GM21528 (cell line): ENCODE measurements at regions not wholly inside any gene's neighbourhood (a gene's known extent, or its start where the extent isn't known, plus 50 kb on each side); places are given as distances from the start of the nearest gene placed in this dataset.
"Not testable (repeated sequence)": the region's sequence is repeated elsewhere in the genome, so short reads cannot be mapped to it uniquely, and the experiment has no call there.

Source experiments
- ATAC-seq: cut with Tn5 transposase; IDR thresholded peaks from one replicate; pipeline ENCODE4 v1.9.1; 2021; ENCODE audit warnings: mild to moderate bottlenecking, moderate library complexity; ENCODE audit not compliant: unreplicated experiment, low FRiP score

DNA sequence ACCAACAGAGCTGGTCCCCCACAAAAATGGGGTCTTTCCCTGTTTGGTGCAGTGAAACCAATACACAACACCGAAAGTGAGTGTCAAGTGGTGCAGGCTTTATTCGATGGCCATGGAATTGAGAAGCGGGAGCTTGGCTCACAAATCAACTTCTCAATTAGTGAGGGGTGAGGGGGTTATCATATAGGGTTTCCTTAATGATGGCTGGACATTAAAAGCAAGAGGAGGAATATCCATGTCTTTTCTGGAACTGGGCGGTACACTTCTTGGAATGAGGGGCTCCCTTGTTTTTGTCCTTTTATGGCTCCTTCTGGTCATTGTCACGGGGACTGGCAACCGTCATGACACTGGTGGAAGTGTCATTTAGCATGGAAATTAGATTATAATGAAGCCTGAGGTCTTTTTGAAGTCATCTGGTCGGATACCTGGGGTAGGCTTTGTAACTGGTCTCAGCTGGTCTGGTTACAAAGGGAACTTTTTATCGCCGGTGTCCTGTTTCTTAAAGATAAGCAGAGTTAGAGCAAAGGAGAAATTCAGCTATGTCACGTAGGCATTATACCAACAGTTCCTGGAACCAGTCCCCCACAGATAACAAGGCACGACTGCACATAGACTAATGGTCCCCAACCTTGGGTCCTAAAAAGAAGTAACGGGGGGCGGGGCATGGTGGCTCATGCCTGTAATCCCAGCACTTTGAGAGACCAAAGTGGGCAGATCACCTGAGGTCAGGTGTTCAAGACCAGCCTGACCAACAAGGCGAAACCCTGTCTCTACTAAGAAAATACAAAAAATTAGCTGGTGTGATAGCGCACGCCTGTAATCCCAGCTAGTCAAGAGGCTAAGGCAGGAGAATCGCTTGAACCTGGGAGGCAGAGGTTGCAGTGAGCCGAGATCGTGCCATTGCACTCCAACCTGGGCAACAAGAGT is 93.5 kb upstream of the NDUFV2 start:
- ATAC-seq = no peak

DNA sequence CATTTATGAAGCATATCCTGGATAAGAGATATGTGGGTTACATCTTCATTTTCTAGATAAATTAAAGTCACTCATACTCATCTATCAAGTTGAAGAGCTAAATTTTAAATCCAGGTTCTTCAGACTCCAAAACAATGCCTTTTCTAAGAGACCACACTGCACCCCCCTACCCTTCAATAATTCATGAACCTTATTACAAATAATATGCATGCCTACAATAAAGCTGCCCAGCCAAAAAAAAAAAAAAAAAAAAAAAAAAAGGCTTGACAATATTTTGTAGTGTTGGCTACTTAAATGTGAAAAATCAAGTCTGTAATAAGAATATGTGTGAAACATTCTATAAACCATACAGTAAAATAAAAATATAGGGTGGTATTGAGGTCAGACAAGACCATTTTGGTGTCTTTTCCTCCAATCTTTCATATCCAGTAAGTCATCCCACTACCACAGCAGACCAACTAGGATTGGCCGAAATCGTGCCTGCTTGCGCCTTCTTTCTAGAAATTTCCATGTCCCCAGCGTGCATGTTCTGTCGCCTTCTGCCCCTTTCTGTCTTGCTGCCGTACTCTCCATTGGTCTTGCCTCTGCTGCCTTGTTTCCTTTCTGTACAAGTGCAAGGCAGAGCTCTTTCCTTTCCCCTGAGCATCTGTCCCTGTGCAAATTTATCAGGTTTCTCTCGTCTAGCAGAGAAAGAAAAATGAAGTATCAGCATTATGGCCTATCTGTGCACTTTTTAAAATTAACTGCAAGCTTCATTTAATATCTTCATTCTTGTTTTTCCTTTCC is 92.6 kb upstream of the NDUFV2 start:
- ATAC-seq = no peak

DNA sequence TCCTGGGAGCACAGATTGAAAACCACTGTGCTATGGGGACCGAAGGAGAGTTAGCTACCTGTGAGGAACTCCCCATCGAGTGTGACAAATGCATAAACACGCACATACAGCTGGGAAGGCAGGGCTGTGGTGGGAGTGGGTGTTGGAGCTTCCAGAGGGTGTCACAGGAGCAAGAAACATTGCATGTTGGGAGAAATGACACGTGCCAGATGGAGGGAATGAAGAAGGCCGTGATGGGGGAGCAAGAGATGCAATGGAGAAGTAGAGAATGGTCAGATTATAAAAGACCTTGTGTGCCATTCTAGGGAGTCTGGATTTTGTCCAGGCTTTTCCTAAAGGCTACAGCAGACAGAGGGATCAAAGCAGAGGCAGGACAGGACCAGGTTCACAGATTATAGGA is 91.1 kb upstream of the NDUFV2 start:
- no peak for ATAC-seq

DNA sequence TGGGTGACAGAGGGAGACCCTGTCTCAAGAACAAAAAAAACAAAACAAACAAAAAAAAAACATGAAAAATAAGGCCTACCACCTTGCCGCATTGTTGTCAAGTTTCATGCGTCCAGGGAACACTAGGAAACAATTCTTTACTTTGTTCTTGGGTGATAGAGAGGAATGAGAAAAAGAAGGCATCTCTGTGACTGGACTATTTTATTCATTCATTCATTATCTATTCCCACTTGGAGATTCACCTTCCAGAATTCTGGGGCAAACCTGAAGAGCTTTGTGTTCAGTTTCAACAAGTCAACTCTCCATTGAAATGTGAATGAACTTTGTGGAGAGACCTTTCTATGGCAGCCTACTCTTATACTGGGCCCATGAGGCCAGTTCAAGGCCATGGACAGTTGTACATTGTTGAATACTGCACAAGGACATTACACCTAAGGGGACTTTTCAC is 88.5 kb upstream of the NDUFV2 start:
- ATAC-seq = no peak

DNA sequence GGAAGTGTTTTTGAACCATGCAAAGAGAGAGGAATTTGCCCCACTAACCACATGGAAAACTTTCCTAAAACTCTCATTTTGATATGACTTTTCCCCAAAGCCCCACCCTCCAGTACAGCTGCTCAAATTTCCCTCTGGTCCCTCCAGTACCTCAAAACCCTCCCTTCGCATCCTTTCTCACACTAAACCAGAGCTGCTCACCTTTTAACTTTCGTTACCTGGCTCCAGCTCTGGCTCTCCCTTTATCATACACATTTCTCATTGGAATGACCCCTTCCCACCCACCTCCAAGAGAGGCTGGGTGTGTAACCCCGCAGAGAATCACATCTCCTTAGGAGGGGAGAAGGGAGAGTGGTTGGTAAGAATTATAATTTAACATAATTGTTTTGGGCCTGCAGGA is 86.8 kb upstream of the NDUFV2 start:
- ATAC-seq = no peak

DNA sequence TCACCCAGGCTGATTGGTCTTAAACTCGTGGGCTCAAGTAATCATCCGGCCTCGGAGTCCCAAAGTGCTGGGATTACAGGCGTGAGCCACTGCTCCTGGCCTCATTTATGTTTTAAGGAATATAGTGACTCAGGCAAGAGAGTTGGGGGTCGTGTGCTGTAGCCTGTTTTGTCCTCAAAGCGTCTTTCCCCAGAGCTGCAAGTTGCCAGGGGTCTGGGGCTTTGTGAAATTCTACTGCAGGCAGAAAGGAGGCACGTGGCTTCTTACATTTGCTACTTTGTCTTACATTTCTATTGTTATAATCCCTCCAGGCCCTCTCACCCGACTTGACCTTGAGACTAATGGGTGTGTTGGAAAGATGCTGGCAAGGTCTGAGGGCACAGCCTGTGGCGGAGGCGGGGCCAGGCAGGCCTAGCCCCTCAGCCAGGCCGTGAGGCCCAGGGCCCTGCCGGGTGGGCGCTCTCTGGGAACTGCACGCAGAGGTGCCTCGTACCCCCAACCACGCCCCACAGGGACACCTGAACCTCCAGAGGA is 85.8 kb upstream of the NDUFV2 start:
- ATAC-seq = peak; percentile 42

DNA sequence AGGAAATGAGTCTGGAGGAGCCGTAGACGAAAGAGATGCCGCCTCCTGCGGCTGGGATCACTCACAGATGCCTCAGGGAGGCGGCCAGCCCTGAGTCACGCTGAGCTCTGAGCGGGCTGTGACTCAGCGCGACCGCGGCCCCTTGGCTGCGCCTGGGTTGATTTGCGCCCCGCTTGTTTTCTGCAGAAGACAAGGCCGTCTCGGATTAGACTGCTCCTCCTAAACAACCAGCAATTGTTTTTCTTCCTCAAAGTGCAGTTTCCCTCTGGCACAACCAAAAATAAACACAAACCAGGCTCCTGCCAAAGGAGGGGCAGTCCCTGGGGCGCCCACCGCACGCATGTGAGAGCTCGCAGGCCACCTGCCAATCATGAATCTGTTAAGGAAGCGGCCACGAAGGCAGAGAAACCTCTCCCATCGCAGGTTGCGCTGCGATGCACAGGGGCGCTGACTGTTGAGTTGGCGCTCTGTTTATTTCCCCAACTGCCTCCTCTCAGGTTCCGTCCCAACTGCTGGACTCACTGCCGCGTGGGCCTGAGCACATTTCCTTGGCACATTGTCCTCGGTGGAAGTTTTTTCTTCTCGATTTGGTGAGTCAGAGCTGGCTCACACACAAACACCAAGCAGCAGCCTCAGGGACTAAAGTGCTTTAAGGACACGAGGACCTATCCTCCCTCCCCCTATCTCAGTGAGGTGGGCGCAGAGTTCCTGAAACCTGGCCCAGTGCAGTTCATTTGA is 85.2 kb upstream of the NDUFV2 start:
- peak; percentile 74 for ATAC-seq

DNA sequence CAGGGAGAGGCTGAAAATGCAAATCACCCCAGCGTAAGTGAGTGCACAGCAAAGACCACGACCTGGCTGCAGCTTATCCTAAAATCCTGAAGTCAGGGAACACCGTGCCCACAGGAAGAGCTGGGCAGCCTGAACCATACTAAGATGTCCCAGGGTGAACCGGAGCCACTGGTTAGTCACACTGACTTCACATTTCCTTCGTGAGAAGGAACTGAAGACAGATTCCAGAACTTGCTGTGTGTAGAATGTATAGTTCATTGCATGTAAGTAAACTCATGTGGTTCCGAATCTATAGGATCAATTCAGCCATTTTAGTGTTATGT is 84.6 kb upstream of the NDUFV2 start:
- no peak for ATAC-seq

DNA sequence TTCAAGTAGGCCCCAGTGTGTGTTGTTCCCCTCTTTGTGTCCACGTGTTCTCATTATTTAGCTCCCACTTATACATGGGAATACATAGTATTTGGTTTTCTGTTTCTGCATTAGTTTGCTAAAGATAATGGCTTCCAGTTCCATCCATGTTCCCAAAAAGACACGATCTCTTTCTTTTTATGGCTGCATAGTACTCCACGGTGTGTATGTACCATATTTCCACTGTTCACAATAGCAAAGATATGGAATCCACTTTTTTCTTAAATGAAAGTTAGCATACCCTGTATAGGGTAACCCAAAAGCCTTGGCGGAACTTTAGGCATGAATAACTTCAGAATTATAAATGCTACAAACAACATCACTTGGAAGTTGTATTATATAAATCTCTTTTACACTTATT is 83.4 kb upstream of the NDUFV2 start:
- no peak for ATAC-seq

DNA sequence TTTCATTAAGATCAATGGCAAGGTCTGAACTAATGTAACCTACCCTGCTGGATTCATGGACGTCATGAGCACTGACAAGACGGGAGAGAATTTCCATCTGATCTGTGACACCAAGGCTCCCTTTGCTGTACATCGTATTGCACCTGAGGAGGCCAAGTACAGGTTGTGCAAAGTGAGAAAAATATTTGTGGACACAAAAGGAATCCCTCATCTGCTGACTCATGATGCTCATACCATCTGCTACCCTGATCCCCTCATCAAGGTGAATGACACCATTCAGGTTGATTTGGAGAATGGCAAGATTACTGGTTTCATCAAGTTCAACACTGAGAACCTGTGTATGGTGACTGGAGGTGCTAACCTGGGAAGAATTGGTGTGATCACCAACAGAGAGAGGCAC is 82.3 kb upstream of the NDUFV2 start:
- ATAC-seq = no peak

DNA sequence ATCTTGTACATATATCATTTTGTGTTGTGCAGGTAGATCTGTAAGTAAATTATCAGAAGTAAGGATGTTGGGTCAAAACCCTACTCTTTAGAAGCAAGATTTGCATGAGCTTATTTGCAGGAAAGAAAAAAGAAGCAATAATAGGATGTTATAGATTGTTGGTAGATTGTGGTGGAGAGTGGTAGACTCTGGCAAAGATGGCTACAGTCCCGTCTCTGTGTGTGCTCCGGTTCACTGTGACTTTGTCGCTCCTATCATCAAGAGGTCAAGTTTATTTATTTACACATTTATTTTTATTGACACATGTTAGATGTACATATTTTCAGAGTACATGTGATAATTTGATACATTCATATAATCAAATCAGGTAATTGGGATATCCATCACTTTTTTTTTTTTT is 81.0 kb upstream of the NDUFV2 start:
- ATAC-seq = no peak

DNA sequence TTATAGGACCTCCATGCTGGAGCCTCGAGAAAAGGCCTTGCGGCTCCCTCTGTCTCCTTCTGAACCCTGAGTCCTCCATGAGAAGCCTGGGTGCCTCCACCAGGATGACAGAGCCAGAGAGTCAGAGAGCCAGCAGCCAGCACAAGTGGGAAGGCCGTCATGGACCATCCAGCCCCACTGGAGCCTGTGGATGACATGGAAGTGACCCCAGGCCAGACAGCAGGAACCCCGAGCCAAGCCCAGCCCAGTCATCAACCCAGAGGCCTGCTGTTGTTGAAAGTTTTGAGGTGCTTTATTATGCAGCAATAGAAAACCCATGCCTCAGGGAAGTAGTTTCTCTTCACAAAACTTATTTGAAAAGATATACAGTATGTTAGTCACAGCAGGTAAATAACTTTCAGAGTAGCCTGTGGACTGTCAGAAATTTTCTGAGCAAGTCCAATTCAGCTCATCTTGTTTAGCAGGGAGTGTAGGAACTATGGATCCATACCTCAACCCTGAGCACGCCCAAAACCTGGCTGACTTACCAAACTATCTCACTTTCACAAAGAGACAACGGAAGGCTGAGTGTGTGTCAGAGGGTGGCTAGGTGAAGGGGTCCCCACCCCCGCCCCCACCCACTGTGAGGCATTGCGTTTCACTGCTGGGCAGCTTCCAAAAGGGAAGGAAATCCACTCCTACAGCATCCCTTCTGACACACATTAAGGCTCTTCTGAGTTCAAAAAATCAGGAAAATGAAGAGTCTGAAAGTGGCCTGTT is 79.9 kb upstream of the NDUFV2 start:
- no peak for ATAC-seq

DNA sequence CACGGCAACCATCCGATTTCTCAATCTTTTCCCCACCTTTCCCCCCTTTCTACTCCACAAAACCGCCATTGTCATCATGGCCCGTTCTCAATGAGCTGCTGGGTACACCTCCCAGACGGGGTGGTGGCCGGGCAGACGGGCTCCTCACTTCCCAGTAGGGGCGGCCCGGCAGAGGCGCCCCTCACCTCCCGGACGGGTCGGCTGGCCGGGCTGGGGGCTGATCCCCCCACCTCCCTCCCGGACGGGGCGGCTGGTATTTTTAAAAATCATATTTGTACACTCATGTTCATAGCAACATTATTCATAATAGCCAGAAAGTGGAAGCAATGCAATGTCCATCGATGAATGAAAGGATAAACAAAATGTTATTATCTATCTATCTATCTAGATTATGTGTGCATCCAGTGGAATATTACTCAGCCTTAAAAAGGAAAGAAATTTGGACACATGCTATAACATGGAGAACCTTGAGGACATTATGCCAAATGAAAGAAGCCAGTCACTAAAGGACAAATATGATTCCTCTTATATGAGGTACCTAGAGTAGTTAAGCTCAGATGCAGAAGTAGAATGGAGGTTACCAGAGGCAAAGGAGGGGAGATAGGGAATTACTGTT is 78.4 kb upstream of the NDUFV2 start:
- not testable (repeated sequence) for ATAC-seq

DNA sequence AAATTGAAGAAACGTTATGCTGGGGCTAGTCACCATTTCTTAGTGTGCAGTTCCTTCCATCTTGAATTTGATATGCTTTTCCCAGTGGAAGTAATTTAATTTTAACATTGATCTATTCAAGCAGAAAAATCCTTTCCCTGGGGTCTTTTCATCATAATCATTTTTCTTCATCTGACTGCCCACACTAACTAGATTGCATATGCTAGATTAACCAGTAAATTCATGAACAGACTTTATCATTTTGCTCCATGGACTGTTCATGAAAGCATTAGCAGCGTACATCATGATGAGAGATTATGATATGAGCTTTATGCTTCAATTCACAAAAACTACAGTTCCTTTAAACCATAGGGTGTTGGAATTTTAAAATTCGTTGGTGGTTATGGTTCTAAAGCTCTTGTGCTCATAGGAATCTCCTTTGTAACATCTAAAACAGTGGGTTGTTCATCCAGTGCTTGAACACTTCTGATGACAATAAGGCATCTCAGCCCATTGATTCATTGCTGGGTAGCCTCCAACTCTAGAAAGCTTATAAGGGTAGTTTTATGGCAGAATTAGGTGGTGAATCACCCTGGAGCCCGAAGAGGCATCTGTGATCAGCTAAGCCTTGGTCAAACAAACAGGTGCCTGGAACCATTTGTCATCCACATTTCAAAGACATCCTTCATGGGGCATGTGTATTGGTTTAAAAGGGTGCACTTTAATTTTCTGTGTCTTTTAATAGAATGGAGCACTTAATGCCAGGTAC is 77.2 kb upstream of the NDUFV2 start:
- ATAC-seq = no peak

DNA sequence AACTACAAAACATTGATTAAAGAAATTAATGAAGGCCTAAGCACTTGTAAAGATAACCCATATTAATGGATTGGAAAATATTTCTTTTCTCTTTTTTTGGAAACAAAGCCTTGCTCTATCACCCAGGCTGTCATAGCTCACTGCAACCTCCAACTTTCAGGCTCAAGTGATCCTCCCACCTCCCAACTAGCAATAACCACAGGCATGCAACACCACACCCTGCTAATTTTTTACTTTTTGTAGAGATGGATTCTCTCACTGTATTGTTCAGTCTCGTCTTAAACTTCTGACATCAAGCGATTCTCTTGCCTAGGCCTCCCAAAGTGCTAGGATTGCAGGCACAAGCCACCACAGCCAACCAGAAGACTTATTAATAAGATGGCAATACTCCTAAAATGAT is 73.4 kb upstream of the NDUFV2 start:
- ATAC-seq = no peak

DNA sequence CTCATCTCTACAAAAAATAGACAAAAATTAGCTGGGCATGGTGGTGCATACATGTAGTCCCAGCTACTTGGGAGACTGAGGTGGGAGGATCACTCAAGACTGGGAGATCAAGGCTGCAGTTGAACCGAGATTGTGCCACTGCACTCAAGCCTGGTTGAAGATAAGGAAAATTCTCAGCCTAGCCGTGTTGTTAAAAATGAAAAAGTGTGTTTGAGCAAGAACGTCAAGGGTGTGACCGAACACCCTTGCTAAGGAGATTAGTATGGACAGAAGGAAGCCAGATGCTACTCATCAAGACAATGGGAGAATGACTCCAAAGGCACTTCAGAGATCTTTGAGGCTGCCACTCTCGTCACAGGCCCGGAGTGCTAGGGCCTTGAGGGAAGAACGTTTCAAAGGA is 70.0 kb upstream of the NDUFV2 start:
- ATAC-seq = no peak

DNA sequence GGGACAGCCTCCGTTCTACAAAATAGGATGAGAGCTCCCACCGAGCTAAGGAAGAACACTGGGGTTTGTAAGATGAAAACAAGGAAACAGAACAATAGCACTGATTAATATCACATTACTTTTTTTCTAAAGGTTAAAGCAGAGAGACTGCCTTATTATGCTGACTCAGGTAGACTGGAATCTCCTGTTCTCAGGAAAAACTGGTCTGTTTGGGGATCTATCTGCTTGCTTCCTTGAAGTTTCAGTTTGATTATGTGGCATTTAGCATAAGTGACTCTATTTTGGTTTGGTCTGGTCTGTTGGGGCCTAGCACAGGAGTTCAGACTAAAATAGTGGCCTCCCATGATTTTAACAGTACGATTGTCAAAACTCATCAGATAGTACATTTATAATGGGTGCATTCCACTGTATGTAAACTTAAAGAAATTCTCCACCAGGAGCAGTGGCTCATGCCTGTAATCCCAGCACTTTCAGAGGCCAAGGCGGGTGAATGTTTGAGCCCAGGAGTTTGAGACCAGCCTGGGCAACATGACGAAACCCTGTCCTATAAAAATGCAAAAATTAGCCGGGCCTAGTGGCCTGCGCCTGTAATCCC is 64.1 kb upstream of the NDUFV2 start:
- no peak for ATAC-seq

DNA sequence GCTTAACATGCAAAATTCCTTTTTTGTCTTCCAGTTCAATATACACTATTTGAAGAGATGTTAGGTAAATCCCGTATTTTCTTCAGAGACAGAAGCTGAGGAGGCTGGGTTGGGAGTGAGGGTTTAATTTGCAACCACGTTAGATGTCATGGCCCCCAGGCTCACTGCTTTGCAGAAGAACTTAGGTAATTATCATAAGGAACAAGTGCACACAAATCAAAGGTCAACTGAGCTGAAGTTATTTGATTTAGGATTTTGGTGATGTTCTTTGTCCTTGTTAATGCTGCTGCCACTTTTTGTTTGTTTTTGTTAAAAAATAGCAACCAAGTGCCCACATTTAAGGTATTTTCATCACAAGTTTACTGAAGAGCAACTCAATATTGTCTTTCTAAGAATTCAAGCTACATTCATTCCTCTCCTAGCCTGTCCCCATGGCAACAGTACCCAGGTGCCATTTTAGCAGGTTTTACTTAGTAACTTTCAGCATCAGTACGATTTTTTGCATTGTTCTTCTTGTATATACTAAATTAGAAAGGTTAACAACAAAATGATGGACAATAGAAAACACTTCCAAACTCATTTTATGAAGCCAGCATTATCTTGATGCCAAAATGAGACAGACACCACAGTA is 62.9 kb upstream of the NDUFV2 start:
- ATAC-seq = no peak
